ENCODE measurements at regions not wholly inside any gene's neighbourhood (a gene's known extent, or its start where the extent isn't known, plus 50 kb on each side); places are given as distances from the start of the nearest gene placed in this dataset.

DNA sequence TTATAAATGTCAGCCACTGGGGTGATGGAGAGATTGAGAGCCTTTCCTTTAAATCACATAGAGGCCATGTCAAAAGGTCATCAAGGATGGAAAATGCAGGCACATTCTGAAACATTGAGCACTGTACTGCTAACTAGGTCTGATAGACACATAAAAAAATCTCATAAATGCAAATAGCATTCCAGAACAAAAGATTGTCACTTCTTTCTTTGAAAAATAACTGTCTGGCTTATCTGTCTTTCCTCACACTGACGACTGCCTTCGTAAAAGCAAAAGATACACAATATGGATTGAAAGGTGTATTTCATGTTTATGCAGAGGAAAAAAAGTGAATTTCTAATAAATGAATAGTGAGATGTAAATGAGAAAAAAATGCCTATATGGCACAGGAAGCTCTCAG lies 59.9 kb downstream of the PABPC4L start:
- peak; percentile 94 for TF ChIP-seq EP300 (conservative IDR thresholded peaks at IDR 0.05; ENCODE audit: poor library complexity, severe bottlenecking)
- TF ChIP-seq POLR2AphosphoS5 (IDR thresholded peaks at IDR 0.05): no peak

Measured in neural cell (in vitro differentiated cells).